HG02970 (cell line): ENCODE measurements at regions not wholly inside any gene's neighbourhood (a gene's known extent, or its start where the extent isn't known, plus 50 kb on each side); places are given as distances from the start of the nearest gene placed in this dataset.

Experiments used
- ATAC-seq: cut with Tn5 transposase; IDR thresholded peaks from one replicate; pipeline ENCODE4 v1.9.1; 2021; ENCODE audit warnings: mild to moderate bottlenecking, moderate library complexity, moderate number of reproducible peaks; ENCODE audit not compliant: unreplicated experiment, low FRiP score

DNA sequence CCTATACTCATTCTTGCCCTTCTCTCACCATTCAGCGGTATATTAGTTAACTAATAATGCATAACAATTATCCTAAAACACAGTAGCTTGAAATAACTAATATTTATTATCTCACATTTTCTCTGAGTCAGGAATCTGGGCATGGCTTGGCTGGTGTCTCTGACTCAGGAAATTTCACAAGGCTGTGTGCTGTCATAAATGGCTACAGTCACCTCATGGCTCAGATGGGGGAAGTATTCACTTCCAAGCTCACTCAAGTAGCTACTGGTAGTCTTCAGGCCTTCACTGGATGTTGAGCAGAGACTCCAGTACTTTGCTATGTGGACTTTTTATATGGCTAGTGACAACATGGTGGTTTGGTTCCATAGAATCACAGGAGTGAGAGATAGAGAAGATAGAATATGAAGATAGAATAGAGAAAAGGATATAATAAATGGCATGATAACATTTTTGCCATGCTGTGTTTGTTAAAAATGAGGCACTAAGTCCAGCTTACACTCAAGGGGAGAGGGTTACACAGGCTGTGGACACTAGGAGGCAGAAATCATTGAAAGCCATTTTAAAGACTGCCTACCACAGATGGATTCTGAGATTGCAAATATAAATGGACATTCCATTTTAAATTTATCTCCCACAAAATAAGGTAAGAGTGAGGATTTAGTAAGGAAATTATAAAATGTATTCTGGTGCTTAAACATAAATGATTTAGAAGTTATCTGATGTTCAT lies 997.8 kb upstream of the CHORDC1 start:
- ATAC-seq = no peak

DNA sequence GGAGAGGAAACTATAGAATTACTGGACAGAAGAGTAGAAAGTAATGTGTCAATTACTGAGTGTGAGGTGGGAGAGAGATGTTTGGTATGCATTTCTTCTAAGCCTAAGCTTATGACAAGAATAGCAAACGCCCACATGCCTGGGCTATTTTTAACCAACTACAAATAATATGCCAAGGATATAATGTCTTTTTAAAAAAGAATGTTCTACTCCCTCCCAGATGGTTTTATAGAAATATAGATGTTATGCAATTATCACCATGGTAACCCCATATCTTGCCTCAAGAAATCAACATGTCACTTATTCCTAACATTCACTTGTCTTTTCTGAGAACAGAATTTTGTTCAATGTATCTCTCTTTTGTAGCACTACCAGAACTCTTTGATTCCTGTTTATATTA lies 996.7 kb upstream of the CHORDC1 start:
- no peak for ATAC-seq

DNA sequence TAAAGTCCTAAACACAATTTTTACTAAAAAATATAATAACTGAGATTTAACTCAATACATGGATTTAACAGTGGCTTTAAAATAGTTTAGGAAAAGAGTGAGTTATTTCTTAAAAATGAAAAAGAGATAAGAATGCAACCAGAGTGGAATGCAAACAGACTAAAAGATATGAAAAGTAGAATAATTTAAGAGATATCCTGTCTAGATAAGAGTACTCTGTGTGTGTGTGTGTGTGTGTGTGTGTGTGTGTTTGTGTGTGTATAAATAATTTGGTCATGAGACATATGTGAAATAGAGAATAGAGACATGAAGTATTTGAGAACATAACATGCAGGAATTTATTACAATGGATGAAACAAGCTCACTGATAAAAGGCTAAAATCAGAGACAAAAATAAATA lies 986.9 kb upstream of the CHORDC1 start:
- no peak for ATAC-seq

DNA sequence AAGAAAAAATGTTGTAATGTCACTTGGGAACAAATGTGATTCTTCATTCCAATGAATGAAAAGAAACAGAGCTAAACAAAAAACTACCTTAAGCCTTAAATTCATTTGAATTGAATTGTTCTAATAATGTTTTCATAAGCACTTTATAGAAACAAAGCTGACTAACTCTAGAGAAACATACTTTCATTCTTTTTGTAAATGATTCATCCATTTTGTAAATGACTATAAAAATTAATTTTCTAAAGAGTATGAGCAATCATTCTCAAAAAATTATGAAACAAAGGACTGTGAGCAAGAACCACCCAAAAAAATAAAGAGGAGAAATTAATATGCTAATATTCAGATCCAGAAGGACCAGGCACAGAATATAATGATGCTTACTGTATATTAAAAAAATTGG lies 986.5 kb upstream of the CHORDC1 start:
- ATAC-seq = no peak

DNA sequence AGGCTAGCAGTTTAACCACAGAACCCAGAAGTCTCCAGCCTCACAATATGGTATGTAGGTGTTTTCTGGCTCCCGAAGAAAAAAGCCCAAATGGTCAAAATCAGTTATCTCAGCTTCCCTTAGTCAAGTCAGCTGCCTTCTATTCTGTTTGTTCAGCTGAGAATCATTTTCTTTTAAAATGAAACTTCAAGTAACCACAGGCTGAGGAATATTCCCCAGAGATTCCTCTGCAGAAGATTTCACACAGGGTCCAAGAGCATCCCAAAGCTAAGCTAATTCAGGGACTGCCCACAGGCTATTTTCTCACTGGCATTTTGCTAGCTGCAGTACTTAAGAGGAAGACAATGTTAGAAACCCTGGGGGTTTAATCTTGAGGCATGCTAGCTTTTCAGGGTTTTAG lies 977.0 kb upstream of the CHORDC1 start:
- ATAC-seq = no peak

DNA sequence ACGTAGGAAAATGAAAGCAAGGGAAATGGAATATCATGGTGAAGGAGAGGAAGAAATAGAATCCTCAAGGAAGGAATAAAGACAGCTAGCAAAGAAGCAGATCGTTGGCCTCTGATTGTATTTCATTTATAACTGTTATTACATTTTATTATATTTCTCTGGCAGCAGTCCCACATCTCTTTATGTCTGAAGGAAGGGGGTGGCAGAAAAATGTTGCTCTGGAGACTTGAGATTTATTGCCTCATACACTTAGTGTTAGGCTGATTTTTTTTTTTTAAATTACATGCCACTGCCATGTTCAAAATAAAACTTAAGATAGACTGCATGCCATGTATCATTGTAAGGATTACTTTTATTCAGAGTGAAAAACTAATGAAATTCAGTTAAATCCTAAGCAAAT lies 971.7 kb upstream of the CHORDC1 start:
- ATAC-seq = no peak

DNA sequence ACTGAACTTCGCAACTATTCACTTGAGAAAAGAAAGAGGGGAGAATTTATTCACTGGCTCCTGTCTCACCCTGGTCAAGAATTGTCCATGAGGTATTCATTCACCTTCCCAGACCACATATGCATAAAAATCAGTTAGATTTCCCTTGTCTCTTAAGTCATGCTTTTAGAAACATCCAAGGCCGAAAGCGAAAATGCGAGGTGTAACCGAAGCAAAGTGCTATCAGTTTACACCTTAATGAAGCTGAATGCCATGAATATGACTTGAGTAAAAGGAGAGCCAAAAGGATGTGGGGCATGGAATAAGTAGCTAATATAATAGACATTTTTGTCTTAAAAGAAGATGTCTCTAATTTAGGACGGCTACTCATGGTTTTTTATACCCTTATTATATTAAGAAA lies 965.6 kb upstream of the CHORDC1 start:
- ATAC-seq = no peak

DNA sequence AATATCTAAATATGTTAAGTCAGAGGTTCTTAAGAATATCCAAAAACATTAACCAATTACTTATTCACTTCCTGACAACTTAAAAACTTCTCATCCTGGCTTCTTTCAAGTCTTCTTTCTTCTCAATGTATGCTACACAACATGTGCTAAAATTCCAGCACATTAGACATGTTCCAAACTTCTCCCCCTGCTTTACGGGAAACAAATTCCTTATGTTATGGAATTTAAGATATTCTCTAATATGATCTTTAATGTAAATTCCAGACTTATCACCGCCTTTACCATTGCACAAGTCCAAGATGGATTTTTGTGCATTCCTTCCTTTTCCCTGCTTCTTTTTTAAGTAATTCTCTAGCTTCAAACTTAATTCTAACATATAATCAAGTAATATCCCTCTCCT lies 964.5 kb upstream of the CHORDC1 start:
- ATAC-seq = no peak

DNA sequence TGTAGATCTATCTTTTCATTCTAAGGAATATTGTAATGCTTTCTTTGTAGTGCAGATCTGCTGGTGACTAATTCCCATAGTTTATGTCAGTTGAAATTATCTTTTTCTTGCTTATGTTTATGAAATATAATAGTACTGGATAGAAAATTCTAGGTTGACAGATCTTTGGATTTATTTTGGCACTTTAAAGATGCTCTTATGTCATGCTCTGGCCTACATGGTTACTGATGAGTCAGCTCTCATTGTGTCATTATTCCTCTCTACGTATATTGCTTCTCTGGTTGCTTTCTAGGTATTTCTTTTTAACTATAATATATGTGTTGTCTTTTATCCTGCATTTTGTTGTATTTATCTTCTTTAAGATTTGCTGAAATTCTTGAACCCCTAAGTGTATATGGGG lies 955.5 kb upstream of the CHORDC1 start:
- no peak for ATAC-seq

DNA sequence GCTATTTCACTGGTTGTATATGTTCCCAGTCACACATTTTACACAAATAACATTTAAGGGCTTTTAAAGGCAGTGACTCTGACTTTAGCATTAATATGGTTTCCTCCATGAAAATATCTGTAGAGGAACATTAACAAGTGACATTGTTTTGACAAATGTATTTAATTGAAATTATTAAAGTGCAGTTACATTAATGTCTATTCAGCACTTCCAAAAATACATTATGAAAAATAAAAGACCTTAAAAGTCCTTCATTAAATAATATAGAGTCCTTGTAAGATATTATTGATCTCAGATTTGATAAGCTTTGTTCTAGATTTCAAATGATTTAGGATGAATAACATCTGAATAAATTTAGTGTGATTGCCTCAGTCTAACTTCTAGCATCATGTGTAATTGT lies 951.9 kb upstream of the CHORDC1 start:
- ATAC-seq = no peak

DNA sequence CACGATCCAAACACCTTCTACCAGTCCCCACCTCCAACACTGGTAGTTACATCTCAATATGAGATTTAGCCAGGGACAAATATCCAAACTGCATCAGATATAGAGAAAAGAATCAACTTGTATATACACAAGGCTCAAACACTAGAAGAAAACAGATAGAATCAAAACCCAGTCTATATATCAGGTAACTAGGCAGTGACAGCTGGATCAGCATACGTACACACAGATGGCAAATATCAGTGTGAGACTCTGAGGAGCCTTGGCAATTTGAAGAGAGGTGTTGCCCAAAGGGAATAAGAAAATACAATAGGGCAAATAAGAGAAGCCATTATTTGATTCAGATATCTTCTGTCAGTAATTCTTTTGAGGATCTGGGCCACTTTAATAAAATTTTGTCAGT lies 951.3 kb upstream of the CHORDC1 start:
- ATAC-seq = no peak

DNA sequence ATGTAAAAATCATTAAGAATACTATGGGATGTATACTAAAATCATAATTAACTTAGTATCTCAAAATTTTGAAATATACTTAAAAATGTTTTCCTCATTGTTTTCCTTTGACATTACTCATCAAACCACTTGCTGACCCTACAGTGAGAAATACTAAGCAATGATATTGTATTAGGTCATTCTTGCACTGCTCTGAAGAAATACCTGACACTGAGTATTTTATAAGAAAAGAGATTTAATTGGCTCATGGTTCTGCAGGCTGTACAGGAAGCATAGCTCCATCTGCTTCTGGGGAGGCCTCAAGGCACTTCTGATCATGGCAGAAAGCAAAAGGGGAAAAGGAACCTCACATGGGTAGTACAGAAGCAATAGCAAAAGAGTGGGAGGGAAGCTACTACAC lies 950.9 kb upstream of the CHORDC1 start:
- no peak for ATAC-seq

DNA sequence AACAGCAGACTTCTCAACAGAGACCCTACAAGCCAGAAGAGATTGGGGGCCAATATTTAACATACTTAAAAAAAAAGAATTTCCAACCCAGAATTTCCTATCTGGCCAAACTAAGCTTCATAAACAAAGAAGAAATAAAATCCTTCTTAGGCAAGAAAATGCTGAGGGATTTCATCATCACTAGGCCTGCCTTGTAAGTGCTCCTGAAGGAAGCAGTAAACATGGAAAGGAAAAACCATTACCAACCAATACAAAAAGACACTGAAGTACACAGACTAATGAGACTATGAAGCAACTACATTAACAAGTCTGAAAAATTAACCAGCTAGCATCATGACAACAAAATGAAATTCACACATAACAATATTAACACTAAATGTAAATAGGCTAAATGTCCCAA lies 947.9 kb upstream of the CHORDC1 start:
- no peak for ATAC-seq

DNA sequence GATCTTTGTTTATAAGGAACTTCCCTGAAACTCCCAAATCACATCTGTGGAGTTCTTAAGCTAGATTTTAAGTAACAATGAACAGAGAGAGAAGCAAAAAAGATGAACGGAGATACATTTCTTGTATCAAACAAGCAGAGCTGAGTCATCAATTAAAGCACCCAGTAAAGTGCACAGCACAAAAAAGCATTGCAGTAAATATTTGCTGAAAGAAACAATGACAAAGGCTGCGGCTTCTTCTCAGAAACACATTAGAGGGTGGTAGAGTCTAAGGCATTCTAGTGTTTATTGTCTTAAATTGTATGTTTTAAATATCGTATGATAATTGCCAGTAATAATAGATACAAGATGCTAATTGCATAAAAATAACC lies 941.6 kb upstream of the CHORDC1 start:
- no peak for ATAC-seq

DNA sequence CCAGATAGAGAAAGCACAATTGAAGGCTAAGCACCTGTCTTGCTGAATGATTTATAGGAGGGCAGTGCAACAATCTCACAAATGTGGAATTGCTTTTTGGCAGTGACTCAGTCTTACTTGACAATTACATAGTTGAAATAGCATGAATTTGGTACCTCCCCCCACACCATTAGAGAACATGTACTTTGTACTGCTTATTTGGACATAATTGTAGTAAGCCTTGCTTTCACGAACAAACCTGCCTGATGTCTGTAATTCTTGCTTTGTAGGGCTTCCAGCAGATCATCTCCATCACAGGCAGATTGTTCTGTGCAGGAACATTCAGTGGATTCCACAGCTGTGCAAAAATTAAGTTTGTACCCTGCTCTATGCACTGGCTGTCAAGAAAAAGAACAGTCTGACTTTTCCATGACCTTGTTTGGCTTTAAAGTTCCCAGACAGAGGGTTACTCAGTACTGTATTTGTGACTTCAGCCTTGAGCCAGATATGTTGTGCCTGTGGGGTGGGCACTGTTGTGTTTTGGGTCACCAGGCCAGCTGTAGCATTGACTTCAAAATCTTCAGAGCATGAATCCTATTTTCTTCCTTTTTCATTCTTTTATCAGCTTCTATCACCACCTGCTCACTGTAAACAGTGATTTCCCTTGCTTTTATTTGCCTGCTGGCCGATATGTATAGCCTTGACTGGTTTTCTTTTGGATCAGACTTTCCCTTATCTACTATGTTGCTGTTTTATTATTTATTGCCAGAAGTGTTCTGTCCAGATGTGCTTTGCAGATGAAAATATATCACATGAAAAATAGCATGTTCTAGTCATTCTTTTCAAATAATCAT lies 941.0 kb upstream of the CHORDC1 start:
- ATAC-seq = no peak

DNA sequence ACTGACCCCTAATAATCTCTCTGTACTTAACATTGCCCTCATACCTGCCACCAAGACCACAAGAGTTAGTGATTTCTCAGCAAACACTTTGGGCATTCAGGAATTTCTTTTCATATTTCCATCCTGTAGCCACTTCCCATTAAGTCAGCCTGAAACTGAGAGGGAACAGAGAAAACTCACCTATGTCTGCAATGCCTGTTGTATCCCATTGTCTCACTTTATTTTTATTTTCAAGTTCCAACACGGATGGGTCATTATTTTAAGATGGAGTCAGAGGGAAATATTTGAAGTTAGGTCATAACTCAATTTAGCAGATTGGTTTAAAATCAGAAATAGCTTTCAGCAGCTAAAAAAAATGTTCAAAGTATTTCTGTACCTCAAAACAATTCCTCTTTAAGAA lies 937.8 kb upstream of the CHORDC1 start:
- no peak for ATAC-seq

DNA sequence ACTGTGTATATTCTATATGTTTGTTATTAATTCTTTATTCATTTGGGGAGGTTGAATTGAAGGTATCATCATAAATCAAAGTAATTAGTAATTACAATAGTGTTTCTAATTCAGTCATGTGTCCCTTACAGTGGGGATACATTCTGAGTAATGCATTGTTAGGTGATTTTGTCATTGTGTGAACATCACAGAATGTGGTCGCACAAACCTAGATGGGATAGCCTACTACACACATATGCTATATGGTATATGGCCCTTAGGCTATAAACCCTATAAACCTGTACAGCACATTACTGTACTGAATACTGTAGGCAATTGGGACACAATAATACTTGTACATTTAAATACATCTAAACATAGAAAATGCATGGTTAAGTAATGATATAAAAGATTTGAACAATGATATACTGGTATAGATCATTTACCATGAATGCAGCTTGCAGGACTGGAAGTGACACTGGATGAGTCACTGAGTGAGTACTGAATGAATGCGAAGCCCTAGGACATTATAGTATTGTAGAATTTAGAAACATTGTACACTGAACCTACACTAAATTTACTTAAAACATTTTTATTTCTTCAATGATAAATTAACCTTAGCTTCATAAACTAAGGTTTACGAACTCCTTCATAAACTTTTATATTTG lies 936.2 kb upstream of the CHORDC1 start:
- no peak for ATAC-seq

DNA sequence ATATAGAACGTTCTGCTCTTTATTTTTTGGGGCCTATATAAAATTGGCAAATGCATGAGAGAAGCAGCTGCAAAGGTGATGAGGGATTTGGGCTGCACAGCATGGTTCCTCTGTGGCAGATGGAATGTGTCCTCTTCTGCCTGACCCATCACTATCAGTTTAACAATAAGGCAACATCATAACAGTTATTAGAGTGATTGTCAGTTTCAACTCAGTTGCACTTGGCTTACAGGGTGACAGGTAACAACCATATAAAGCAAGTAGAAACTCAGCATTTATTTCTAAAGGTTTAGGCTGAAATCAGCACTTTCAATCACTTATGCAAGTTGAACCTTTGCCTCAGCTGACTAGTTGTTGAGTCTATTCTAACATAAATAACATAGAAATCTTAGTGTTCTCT lies 935.4 kb upstream of the CHORDC1 start:
- no peak for ATAC-seq

DNA sequence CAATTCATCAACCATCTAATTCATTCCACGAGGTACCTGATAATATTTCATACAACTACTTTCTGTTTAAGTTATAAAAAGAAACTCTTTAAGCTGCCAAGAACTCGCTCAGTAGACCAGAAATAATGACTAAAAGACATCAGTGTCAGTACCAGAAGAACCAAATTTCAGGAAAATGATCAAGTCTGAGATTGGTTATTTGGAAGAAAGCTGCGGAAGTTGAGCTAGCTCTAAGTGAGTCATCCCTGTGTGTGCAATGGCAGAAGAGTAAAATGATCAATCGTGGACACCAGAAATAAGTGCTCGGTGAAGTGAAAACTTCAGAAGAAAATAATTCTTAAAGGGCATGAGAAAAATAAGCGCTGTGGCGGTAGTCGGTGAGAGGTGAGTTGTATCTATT lies 933.2 kb upstream of the CHORDC1 start:
- no peak for ATAC-seq

DNA sequence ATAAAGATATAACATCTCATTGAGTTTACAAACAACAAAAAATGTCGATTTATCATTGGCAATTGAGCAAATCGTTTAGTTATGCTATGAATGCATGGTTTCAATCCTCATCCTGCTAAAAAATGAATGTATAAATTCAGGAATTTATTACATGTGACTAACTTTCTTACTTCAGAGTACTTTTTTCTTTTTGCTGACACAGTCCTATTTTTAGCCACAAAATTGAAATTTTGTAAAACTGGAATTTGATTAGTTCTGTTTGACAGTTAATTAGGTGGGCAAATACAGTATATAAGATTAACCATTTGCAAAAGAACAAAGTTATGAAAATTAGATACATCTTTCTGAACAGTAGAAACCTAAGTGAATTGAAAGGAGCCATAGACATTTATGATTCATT lies 925.0 kb upstream of the CHORDC1 start:
- no peak for ATAC-seq

DNA sequence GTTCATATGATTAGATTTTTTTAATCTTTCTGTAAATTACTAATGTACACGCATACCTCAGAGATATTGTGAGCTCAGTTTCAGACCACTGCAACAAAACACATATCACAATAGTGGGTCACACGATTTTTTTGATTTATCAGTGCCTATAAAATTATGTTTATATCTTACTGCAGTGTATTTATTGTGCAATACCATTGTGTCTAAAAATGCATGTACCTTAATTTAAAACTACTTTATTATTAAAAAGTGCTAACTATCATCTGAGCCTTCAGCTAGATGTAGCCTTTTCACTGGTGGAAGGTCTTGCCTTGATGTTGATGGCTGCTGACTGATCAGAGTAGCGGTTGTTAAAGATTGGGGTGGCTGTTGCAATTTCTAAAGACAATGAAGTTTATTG lies 918.8 kb upstream of the CHORDC1 start:
- ATAC-seq = no peak

DNA sequence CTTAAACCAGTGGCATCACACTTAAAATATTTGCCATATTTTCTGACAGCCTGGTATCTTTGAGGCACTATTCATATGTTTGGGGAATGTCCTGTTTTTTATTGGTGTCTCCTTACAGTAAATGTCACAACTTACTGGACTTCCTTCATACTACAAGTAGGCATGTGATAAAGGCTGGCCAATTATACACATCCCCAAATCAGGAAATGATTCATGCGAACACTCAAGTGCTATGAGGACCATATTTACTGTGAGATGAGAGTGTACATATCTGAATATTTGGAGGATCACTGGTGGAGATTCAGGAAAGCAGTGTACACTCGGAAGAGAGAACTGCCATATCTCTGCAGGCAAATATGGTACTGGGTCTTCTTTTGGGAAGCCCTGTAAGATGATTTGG lies 913.8 kb upstream of the CHORDC1 start:
- ATAC-seq = no peak
